HG03039 (cell line): ENCODE measurements at regions not wholly inside any gene's neighbourhood (a gene's known extent, or its start where the extent isn't known, plus 50 kb on each side); places are given as distances from the start of the nearest gene placed in this dataset.
"Not testable (repeated sequence)": the region's sequence is repeated elsewhere in the genome, so short reads cannot be mapped to it uniquely, and the experiment has no call there.

Experiments used
- ATAC-seq: cut with Tn5 transposase; IDR thresholded peaks from one replicate; pipeline ENCODE4 v1.9.1; 2021; ENCODE audit warnings: mild to moderate bottlenecking, moderate library complexity; ENCODE audit not compliant: unreplicated experiment

DNA sequence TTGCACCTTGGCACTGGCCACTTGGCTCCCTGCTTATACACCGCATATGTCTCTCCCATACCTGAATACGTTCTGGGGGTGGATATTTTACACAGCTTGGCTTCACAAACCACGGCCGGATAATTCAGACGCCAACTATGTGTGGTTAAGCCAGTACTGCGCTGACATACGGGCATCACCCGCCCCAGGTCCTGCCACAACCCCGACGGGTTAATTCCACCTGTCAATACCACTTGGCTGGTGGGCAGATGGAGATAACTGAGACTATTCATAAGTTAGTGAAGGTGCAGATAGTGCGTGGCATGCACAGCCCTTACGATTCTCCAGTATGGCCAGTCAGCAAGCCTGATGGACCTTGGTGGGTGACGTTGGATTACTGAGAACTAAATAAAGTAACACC, 696.3 kb upstream of the AGA start:
- no peak for ATAC-seq

- no peak for ATAC-seq
Observed at GRCh38 chr4:178140326-178140915, 698.2 kb upstream of the AGA start.

DNA sequence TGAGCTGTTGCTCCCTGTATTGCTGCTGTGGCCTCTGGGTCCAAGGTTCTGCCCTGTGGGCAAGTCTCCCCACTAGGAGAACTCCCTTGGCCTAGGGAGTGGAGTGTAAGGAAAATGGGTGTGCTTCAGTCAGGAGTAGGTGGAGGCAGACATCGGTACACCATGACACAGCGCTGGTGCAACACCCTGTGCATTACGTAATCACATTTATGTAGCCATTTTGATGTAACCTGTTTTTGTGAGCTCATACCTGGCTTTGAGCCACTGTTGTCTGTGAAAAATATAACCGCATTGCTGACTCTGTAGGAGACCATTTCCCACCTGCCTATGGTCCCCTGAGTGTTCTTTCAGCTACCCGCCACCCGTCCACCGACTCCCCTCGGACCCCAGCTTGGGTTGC, 700.5 kb upstream of the AGA start:
- ATAC-seq, result no peak

GRCh38 chr4:178148106-178148505, 705.9 kb upstream of the AGA start:
- no peak for ATAC-seq

- no peak for ATAC-seq
Observed at GRCh38 chr4:178165251-178165950, 723.2 kb upstream of the AGA start.

DNA sequence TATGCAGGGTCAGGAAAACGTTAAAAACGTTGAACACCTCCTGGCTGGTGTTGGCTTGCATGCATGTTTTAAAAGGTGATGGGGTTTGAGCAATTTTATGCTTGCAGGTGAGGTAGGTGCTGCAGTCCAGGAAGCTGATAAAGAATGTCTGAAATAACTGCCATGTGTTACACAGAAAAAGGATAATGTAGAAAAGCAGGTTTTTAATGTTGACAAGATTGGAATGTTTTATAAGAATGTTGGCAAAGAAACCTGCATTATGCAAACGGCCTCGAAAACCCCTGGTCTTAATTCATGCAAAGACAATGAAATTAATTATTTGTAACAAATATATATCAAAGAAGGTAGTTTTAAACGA, 723.7 kb upstream of the AGA start:
- ATAC-seq, result no peak

- ATAC-seq, result no peak
Observed at GRCh38 chr4:178173771-178174170, 731.5 kb upstream of the AGA start.

GRCh38 chr4:178174756-178175155, 732.5 kb upstream of the AGA start:
- no peak for ATAC-seq

GRCh38 chr4:178185517-178185916, 743.3 kb upstream of the AGA start:
- ATAC-seq, result no peak

- no peak for ATAC-seq
Observed at GRCh38 chr4:178192611-178193010, 750.4 kb upstream of the AGA start.

DNA sequence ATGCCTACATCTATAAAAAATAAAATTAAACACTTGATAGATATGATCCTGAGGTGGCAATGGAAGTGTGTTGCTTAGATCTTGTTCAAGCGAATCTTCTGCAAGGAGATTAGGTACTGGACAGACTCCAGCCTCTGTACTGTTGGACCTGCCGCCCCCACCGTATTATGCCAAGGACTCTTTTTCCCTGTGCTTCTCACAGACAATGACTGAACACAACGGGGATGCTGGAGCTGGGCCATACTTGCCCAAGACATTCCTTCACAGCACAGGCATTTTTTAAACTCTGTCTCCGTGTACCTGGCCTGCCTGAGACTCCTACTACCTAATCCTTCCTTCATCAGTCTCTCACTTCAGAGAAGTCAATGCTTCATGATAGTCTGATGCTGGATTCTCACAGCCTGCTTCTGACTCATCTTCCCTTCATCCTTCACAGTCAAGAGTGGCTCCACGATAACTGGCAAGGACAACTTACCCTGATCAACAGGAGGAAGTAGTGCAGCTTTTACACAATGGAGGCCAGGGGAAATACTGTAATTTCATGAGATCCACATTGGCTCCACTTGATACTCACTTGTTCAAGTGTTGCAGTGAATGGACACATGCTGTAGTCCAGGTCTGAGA, 754.6 kb upstream of the AGA start:
- no peak for ATAC-seq

GRCh38 chr4:178198691-178199090, 756.5 kb upstream of the AGA start:
- ATAC-seq, result no peak

DNA sequence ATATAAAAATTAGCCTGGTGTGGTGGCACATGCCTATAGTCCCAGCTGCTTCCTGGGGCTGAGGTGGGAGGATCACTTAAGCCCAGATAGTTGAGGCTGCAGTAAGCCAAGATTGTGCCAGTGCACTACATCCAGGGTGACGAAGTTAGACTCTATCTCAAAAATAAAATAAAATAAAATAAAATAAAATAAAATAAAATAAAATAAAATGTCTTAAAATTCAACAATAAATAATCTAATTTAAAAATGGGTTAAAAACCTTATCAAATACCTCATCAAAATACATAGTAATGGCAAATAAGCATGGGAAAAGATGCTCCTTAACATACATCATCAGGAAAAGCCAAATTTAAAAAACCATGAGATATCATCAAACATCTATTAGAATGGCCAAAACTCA, 760.2 kb upstream of the AGA start:
- no peak for ATAC-seq

DNA sequence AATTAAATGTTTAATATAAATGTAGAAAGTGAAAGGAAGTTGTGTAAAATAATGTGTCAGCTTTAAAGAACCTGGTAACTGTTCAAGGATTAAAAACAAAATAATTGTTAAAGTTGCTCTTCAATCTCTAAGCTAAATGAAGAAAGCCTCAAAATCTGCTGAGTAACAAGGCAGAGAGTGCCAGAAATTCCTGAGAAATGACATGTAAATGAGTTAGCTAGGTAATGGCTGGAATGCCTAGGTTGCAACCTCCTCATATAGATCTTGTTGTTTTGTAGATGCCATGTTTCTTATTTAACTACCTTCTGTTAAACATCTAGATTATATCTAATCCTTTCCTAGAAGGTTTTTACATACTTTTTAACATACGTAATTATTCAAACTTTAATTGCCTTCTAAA, 763.6 kb upstream of the AGA start:
- ATAC-seq, result no peak

DNA sequence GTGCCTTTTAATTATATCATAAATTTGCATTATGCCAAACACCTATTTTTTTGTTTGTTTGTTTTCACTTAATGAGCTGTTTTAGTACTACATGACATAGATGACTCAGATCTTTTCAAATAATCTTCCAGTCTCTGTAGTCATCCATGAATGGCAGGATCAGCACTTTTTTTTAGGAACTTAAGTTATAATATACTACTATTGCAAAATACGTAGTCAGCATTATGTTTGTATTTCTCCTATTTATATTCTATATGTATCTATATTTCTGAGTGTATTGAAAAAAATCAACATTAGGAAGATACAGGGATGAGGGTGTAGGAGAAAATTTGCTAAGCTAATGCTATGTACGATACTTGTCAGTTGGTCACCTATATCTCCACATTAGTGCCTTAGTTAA, 773.1 kb upstream of the AGA start:
- ATAC-seq, result no peak

DNA sequence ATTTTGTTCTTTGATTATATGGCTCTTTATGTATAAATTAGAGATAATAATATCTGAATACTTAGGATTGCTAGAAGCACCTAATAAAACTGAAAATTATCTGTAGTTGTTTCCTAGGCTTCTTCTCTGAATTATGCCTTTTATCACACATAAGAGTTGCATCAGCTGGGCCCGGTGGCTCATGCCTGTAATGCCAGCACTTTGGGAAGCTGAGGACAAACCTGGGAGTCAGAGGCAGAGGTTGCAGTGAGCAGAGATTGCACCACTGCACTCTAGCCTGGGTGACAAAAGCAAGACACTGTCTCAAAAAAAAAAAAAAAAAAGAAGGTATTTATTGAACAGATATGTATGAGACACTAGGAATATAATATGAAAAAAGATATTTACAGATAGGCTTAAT, 773.5 kb upstream of the AGA start:
- no peak for ATAC-seq

DNA sequence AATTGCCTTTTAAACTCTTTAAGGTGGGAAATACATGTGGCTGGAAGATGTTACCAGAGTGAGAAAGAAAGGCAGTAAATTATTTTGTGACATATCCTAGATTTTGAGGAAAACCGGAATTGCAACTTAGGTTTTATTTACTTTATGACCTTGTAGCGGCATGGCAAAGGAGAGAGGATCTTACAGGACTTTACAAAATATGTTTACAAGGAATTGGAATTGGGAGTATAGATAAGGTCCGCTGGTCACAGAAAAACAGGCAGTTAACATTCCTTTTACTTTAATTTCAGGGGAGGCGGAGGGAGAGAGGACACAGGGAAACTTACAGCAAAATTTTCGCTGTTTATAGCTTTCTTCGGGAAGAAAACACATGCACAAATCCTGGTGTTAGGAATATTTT, 784.2 kb upstream of the AGA start:
- ATAC-seq, result not testable (repeated sequence)

DNA sequence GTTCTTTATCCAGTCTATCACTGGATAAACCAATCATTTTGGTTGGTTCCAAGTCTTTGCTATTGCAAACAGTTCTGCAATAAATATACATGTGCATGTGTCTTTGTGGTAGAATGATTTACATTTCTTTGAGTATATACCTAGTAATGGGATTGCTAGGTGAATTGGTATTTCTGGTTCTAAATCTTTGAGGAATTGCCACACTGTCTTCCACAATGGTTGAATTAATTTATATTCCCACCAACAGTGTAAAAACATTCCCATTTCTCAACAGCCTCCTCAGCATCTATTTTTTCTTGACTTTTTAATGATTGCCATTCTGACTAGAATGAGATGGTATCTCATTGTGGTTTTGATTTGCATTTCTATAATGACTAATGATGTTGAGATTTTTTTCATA, 791.7 kb upstream of the AGA start:
- ATAC-seq, result no peak

GRCh38 chr4:178240891-178241290, 798.7 kb upstream of the AGA start:
- no peak for ATAC-seq

- no peak for ATAC-seq
Observed at GRCh38 chr4:178241601-178242118, 799.4 kb upstream of the AGA start.

DNA sequence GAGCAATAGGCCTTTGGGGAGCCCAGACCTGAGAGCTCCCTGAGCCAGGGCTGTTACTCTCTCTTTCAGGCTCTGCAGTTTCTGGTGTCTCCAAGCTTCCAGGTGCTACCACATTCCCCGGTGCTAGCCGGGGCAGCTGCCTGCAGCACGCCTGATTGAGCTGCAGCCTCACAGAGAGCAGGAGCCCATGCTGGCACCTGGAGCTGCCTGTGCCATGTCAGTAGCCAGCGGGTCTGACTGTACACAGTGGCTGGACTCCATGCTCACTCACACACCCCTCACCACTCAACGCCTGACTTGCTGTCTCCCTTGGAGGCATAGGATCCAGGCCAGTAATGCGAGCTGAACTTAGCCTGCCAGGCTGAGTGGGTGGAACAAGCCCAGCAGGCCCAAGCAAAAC, 800.4 kb upstream of the AGA start:
- ATAC-seq, result no peak

DNA sequence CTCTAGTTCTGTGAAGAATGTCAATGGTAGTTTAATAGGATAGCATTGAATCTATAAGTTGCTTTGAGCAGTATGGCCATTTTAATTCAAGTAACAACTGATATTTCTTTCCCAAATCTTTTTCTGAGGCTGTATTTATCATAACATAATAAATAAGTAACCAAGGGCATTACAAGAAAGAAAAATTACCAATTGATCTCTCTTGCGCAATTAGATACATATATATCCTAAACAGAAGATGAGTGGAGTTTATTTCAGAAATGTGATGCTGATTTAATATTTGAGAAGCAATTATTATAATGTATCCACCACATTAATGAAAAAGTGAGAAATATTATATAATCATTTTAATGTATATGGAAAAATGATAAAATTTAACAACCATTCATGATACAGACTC, 802.5 kb upstream of the AGA start:
- ATAC-seq, result no peak
